Limb (tissue), 2 donors: ENCODE measurements at regions not wholly inside any gene's neighbourhood (a gene's known extent, or its start where the extent isn't known, plus 50 kb on each side); places are given as distances from the start of the nearest gene placed in this dataset.
"Not testable (repeated sequence)": the region's sequence is repeated elsewhere in the genome, so short reads cannot be mapped to it uniquely, and the experiment has no call there.

Source experiments
- DNase-seq, 2 donors: peaks; one replicate each; pipeline ENCODE4 v3.0.0-alpha.2; 2016; ENCODE audit errors: extremely low spot score in 2 of 2

- no peak for DNase-seq
Measured at GRCh38 chr6:25180630-25181349, 98.4 kb upstream of the CARMIL1 start.

DNA sequence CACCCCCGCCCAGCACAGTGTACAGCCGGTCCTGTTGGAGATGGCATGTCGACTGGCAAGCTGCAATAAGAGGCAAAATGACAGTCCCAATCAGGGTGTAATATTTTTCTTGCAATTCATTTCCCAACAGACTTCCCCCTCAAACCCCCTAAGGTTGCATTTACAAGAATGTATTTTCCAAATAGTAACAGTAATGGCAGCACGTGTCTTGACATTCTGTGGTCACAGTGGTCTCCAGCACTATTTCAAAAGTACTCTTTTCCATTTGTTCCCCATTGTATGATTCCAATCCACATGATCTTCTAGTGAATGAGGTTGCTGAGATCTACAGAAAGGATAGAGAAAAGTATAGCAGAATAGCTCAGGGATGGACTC, 97.8 kb upstream of the CARMIL1 start:
- no peak for DNase-seq

DNA sequence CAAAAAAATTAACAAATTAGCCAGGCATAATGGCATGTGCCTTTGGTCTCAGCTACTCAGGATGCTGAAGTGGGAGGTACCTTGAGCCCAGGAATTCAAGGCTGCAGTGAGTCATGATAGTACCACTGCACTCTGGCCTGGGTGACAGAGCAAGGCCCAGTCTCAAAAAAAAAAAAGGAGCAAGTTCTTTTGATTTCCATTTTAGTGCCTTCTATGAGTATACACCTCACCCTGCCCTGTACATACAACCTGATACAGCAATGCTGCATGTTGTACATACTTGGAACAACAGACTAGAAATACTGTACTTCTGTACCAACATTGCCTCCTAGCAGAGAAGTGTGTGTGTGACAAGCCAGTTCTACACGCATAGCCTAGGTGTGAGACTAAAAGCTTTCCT, 97.3 kb upstream of the CARMIL1 start:
- no peak for DNase-seq

GRCh38 chr6:25186919-25187318, 92.3 kb upstream of the CARMIL1 start:
- DNase-seq, result no peak

GRCh38 chr6:25188232-25188631, 90.9 kb upstream of the CARMIL1 start:
- no peak for DNase-seq

DNA sequence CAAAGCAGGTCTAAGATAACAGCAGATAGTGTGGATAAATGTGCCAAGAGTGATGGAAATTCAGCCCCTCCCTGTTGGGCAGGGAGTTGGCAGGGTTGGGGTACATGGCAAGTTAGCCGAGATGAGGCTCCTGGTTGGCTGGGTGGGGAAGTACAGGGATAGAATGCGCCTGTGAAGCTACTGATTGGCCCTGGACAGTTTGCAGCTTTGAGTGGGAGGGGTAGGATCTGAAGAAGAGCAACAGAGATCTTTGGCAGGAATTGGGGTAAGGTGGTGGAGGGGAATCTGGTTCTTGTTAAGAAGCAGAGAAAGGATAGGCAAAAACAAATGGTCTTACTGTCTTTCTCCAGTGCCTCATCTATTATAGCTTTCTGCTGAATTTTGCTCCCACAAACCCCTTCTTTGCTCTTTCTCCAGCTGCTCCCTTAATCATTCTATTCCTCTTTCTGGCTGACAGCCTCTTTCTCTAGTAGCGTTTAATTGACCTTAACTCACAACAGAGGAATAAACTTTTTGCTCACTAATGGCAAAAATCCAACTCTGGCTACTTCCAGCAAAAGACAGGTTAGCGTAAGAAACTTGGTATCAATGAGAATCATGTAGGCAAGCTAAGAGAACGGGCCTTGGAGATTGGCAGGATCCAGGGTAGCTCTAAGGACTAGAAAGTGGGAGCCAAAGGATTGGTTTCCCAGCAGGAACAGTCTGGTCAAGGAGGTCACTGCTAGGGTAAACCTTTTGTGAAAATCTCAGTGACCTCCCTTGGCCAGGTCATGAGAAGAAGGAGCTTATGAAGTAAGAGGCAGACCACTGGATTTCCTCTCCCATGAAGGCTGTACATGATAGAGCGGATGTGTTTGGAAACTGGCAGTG, 86.3 kb upstream of the CARMIL1 start:
- no peak for DNase-seq

DNA sequence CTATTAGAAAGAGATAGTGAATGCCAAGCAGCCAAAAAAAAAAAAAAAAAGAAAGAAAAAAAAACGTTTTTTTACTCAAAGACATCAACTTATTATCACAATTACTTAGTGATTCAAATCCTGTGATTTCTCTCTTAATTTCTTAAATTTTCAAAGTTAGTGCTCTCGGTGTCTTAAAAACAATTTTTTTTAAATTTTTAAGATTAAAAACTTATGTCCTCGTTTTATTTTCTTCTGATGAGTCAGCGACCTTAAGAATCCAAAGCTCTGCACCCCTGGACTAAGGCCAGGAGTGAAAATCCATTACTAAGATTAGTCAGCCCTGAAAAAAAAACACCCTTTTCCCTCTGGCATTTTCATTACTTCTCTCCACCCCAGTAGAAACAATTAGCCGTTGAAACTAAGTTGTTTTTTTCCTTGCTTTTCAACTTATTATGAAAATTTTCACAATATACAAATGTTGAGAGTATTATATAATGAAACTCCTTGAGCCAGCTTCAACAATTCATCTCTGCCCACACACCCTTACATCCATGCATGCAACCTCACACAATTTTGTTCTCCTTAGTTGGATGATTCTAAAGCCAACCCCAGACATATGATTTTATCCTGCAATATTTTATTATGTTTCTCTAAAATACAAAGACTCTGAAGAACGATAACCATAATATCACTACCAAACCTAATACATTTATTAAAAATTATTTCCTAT, 85.6 kb upstream of the CARMIL1 start:
- DNase-seq, result no peak

- DNase-seq, result no peak
Measured at GRCh38 chr6:25194172-25194678, 84.9 kb upstream of the CARMIL1 start.

GRCh38 chr6:25196464-25196863, 82.7 kb upstream of the CARMIL1 start:
- DNase-seq, result no peak

GRCh38 chr6:25197111-25197510, 82.1 kb upstream of the CARMIL1 start:
- no peak for DNase-seq

DNA sequence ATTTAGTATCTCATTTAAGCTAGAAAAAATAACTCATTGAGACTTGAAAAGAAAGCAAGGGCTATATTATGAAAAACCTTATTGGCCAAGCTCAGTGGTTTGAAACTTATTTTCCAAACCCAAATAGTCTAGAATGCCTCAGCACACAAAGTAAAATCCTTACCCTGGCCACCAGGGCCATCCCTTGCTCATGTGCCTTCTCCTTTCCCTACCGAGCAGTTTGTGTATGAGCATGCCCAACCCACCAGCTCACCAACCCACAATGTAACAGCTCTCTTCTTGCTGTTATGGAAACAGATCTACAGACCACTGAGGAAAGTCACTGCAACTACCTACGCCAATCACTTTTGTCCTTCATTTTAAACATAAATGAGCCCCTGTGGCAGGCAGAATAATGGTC, 79.6 kb upstream of the CARMIL1 start:
- no peak for DNase-seq

GRCh38 chr6:25202504-25202903, 76.7 kb upstream of the CARMIL1 start:
- DNase-seq, result peak in 1 of 2 donors; percentile 40

DNA sequence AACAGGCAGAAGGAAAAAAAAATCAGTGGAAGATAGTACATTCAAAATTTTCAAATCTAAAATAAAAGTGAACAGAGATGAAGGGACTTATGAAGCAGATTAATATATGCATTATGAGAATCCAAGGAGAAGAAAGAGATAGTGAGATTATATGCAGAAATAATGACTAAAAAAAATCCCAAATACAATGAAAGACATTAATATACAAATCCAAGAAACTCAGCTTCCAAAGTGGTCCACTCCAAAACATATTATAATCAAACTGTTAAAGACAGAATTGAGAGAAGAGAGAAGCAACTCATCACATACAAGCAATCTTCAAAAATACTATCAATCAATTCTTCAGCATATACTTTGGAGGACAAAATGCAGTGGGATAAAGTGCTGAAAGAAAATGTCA, 73.5 kb upstream of the CARMIL1 start:
- DNase-seq, result no peak

- not testable (repeated sequence) for DNase-seq
Measured at GRCh38 chr6:25207453-25208155, 71.6 kb upstream of the CARMIL1 start.

GRCh38 chr6:25215881-25216280, 63.3 kb upstream of the CARMIL1 start:
- no peak for DNase-seq

GRCh38 chr6:25217302-25217701, 61.9 kb upstream of the CARMIL1 start:
- no peak for DNase-seq

DNA sequence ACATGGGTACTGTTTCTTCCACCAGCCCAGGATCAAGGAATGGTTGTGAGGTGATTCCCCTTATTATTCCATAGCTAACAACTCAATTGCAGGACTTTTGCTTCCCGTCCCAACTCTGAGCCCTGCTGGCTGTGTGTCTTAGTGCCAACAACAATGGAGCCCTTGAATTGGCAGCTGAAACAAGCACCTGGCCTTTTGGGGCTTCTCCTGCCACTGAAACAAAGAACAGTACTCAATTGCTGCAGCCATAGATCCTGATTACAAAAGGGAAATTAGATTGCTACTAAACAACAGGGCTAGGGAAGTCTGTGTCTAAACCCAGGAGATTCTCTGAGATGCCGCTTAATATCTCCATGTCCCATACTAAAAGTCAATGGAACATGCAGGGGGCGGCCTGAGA, 61.3 kb upstream of the CARMIL1 start:
- DNase-seq, result no peak

- peak in 1 of 2 donors; percentile 68 for DNase-seq
Measured at GRCh38 chr6:25218346-25218745, 60.8 kb upstream of the CARMIL1 start.

DNA sequence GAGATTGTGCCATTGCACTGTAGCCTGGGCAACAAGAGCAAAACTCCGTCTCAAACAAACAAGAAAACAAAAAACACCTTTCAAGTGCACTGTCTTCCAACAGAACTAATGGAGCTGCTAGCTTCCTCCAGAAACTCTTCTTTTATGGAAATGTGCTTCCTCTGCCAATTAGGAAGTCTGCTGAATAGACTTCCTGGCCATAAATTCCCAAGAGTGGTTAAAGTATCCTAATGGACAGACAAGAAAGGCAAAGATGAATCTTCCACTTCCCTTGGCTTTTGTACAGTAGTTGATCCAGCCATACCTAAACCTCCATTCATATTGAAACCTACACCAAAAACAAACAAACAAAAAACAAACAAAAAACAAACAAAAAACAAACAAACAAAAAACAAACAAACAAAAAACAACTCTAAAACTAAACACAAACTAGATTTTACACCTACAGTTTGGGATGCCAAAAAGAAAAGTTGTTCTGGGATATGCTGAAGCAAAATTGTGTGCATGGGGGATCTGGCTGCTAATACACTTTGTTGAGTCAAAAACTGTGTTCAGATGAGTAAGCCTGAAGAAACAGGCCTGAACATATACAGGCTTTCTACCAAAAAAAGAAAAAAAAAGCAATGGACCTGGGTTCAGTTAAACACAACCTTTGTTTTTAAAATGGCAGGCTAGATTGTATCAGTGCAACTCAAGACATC, 59.8 kb upstream of the CARMIL1 start:
- DNase-seq, result peak in 1 of 2 donors; percentile 47

DNA sequence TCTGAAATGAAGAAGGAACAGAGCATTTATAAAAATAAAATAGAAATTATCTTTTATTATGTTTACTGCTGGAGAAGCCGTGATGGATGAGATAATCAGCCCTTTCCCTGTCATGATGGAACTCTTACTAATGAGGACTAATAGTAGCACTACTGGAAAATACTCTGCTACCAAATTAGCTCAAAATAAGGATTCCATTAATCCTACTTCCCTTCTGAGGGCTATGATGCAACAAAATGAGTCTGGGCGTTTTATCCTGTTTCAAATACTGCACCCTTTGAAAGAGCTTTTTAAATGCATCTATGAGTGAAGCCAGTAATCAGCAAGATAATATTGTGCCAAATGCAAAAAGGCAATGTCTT, 59.3 kb upstream of the CARMIL1 start:
- no peak for DNase-seq

GRCh38 chr6:25220857-25221256, 58.3 kb upstream of the CARMIL1 start:
- no peak for DNase-seq
